K562 (cell line): ENCODE measurements at regions not wholly inside any gene's neighbourhood (a gene's known extent, or its start where the extent isn't known, plus 50 kb on each side); places are given as distances from the start of the nearest gene placed in this dataset.

ENCODE experiments used
- ATAC-seq: fragments of 200-7000 bp; cut with Tn5 transposase; 3 replicates; pipeline ENCODE4 v1.9.1; 2020; ENCODE audit warnings: moderate library complexity
- BruUV-seq: library from RNA; stranded (reverse); fragments of 400-500 nt; replicated peaks from 2 replicates; lab custom pipeline; 2021; lab: Mats Ljungman, UMichigan
- CTCF ChIA-PET: fragments of 300-600 bp; formaldehyde crosslinking; extraction: SDS; loops from one replicate; lab custom pipeline; 2021; ENCODE audit warnings: low intra/inter-chr PET ratio; lab: Yijun Ruan, JAX
- POLR2A ChIA-PET: fragments of 300-600, 350-650 bp; sonication (Branson Sonifier 250); formaldehyde crosslinking; extraction: SDS; loops from one replicate; lab custom pipeline; 2021; ENCODE audit warnings: antibody characterized with exemption, inconsistent platforms; lab: Yijun Ruan, JAX
- DNase-seq, 4 experiments: peaks; one replicate each; pipeline versions ENCODE4 v3.0.0 to v3.0.0-alpha.2; 2011 to 2018; ENCODE audit warnings: low spot score in 3 of 4, mixed read lengths in 3 of 4; ENCODE audit errors: extremely low read depth in 1 of 4
- FAIRE-seq: peaks from 2 replicates; lab custom pipeline; 2011; peaks lifted over from hg19 to GRCh38; lab: Jason Lieb, UNC
- H2AFZ ChIP-seq: 2 replicates; pipeline ENCODE4 v1.6.0; 2011; ENCODE audit warnings: low read depth, low read length, control low read depth, inconsistent platforms
- H3K27ac ChIP-seq: fragments of 200-600 bp; 3 replicates; pipeline ENCODE4 v1.8.0; 2011; ENCODE audit warnings: low read depth, mild to moderate bottlenecking, control low read depth, inconsistent platforms, low read length, moderate library complexity, mixed read lengths; ENCODE audit errors: extremely low read depth
- H3K27me3 ChIP-seq, 2 experiments: fragments of 300-600 bp in 1 of 2; 2 replicates in 1 of 2; 3 replicates in 1 of 2; pipeline versions ENCODE4 v1.6.0 to v1.8.0; 2011; ENCODE audit warnings: inconsistent platforms in 2 of 2, low read length in 2 of 2, mild to moderate bottlenecking in 1 of 2, mixed read lengths in 1 of 2, moderate library complexity in 1 of 2; ENCODE audit not compliant: control insufficient read depth in 2 of 2, insufficient read depth in 2 of 2
- H3K36me3 ChIP-seq: fragments of 300-600 bp; 3 replicates; pipeline ENCODE4 v1.8.0; 2011; ENCODE audit warnings: mild to moderate bottlenecking, low read length, inconsistent platforms; ENCODE audit not compliant: control insufficient read depth, insufficient read depth
- H3K4me1 ChIP-seq, 2 experiments: fragments of 200-600 bp in 1 of 2; replicated peaks in 1 of 2; 2 replicates in 1 of 2; 3 replicates in 1 of 2; pipeline versions ENCODE4 v1.5.1 to v1.8.0; 2011; ENCODE audit warnings: inconsistent platforms in 2 of 2, low read length in 2 of 2, mild to moderate bottlenecking in 1 of 2, mixed read lengths in 1 of 2, moderate library complexity in 1 of 2; ENCODE audit not compliant: control insufficient read depth in 2 of 2, insufficient read depth in 2 of 2
- H3K4me2 ChIP-seq: 2 replicates; pipeline ENCODE4 v1.6.1; 2011; ENCODE audit warnings: low read length, control low read depth, inconsistent platforms, mixed read lengths; ENCODE audit not compliant: insufficient read depth
- H3K4me3 ChIP-seq: fragments of 200-600 bp; sonication (generic), shearing (Covaris generic); 2 replicates; pipeline ENCODE4 v1.5.1; 2016; ENCODE audit warnings: control low read depth, inconsistent platforms
- H3K79me2 ChIP-seq: fragments of 200-600 bp; 3 replicates; pipeline ENCODE4 v1.8.0; 2011; ENCODE audit warnings: low read length, inconsistent platforms; ENCODE audit not compliant: control insufficient read depth, insufficient read depth
- H3K9ac ChIP-seq, 2 experiments: 2 replicates each; pipeline versions ENCODE4 v1.6.0 to v1.6.1; 2011; ENCODE audit warnings: low read depth in 2 of 2, low read length in 2 of 2, control low read depth in 1 of 2, inconsistent platforms in 1 of 2, mild to moderate bottlenecking in 1 of 2, mixed read lengths in 1 of 2; ENCODE audit not compliant: insufficient read depth in 1 of 2
- H3K9me1 ChIP-seq: one replicate; pipeline ENCODE4 v1.6.0; 2011; ENCODE audit warnings: inconsistent platforms, mild to moderate bottlenecking, low read length, moderate library complexity; ENCODE audit not compliant: control insufficient read depth, insufficient read depth
- H3K9me3 ChIP-seq: replicated peaks from 2 replicates; pipeline ENCODE4 v1.5.1; 2011; ENCODE audit warnings: low read depth, low read length, inconsistent platforms; ENCODE audit not compliant: control insufficient read depth, insufficient read depth
- H4K20me1 ChIP-seq: replicated peaks from 2 replicates; pipeline ENCODE4 v1.6.1; 2011; ENCODE audit warnings: low read length, inconsistent platforms, mixed read lengths; ENCODE audit not compliant: control insufficient read depth, insufficient read depth
- BCL6 ChIP-seq: fragments of 250-450 bp; sonication (Bioruptor Pico); IDR thresholded peaks from 2 replicates; pipeline ENCODE4 v1.4.0; 2020
- BCLAF1 ChIP-seq, 2 experiments: fragments of 450-650 bp in 1 of 2; IDR thresholded peaks; 2 replicates each; pipeline ENCODE4 v1.6.1; 2011 to 2017; ENCODE audit warnings: low read depth in 2 of 2, antibody characterized with exemption in 1 of 2, borderline replicate concordance in 1 of 2, low read length in 1 of 2, mild to moderate bottlenecking in 1 of 2, mixed read lengths in 1 of 2; ENCODE audit not compliant: control insufficient read depth in 1 of 2
- DPF2 ChIP-seq: fragments of 450-650 bp; IDR thresholded peaks from 2 replicates; pipeline ENCODE4 v1.6.1; 2016
- E2F5 ChIP-seq: sonication (generic); formaldehyde crosslinking; IDR thresholded peaks from 2 replicates; pipeline ENCODE4 v1.8.0; 2022; ENCODE audit warnings: mild to moderate bottlenecking, missing genetic modification reagents
- E2F6 ChIP-seq, 2 experiments: IDR thresholded peaks; 2 replicates each; pipeline ENCODE4 v1.6.1; 2011; ENCODE audit warnings: borderline replicate concordance in 1 of 2, control low read depth in 1 of 2, low read depth in 1 of 2, low read length in 1 of 2, mild to moderate bottlenecking in 1 of 2, mixed read lengths in 1 of 2, moderate library complexity in 1 of 2; ENCODE audit not compliant: insufficient read depth in 1 of 2, insufficient read length in 1 of 2, poor library complexity in 1 of 2, severe bottlenecking in 1 of 2; ENCODE audit errors: extremely low read depth in 1 of 2
- GABPB1 ChIP-seq: sonication (generic); formaldehyde crosslinking; IDR thresholded peaks from 2 replicates; pipeline ENCODE4 v1.8.0; 2022; ENCODE audit warnings: mild to moderate bottlenecking, missing genetic modification reagents
- JUND ChIP-seq, 2 experiments: IDR thresholded peaks; 2 replicates in 1 of 2; 3 replicates in 1 of 2; pipeline ENCODE4 v1.6.1; 2011; ENCODE audit warnings: borderline replicate concordance in 2 of 2, low read depth in 2 of 2, low read length in 2 of 2, improper control_type of control experiment in 1 of 2, missing biosample characterization in 1 of 2, missing genetic modification characterization in 1 of 2, missing genetic modification reagents in 1 of 2
- MBD2 ChIP-seq: sonication (generic); IDR thresholded peaks from 2 replicates; pipeline ENCODE4 v1.6.1; 2016; ENCODE audit warnings: low read depth, borderline replicate concordance
- NBN ChIP-seq: fragments of 450-650 bp; IDR thresholded peaks from 2 replicates; pipeline ENCODE4 v1.6.1; 2016; ENCODE audit warnings: low read depth, mild to moderate bottlenecking
- RFX7 ChIP-seq: fragments of 250-450 bp; sonication (Bioruptor Pico); IDR thresholded peaks from 2 replicates; pipeline ENCODE4 v1.5.1; 2021; ENCODE audit warnings: mild to moderate bottlenecking
- SIN3B ChIP-seq: fragments of 450-650 bp; IDR thresholded peaks from 2 replicates; pipeline ENCODE4 v1.6.1; 2017; ENCODE audit warnings: low read depth, mild to moderate bottlenecking, moderate library complexity
- ZNF197 ChIP-seq: fragments of 200-800 bp; sonication (Bioruptor generic); IDR thresholded peaks from 2 replicates; pipeline ENCODE4 v1.6.1; 2016; ENCODE audit warnings: low read depth, missing genetic modification characterization, missing compliant biosample characterization
- WGBS: fragments of 100-300 bp; shearing (Covaris generic); methylation state at CpG from one replicate; pipeline ENCODE4 v1.1.6; 2016; ENCODE audit warnings: low coverage, mixed read lengths; ENCODE audit not compliant: insufficient coverage; ENCODE audit errors: missing lambda C conversion rate; 5-methylcytosine and 5-hydroxymethylcytosine counted together
- in situ Hi-C: fragments of 300-500 bp; cut with MboI; formaldehyde crosslinking; loops from 4 replicates; pipeline ENCODE4 v1.15.0; 2018; ENCODE audit warnings: inconsistent platforms, mixed read lengths
- intact Hi-C: fragments of 100-400 bp; cut with micrococcal nuclease; formaldehyde crosslinking; loops from 2 replicates; pipeline ENCODE4 v1.14.2; 2022
- TF ChIP-seq, protein P1 (sequence below): fragments of 450-650 bp; IDR thresholded peaks from 2 replicates; pipeline ENCODE4 v1.6.1; 2017; ENCODE audit warnings: antibody characterized with exemption

DNA sequence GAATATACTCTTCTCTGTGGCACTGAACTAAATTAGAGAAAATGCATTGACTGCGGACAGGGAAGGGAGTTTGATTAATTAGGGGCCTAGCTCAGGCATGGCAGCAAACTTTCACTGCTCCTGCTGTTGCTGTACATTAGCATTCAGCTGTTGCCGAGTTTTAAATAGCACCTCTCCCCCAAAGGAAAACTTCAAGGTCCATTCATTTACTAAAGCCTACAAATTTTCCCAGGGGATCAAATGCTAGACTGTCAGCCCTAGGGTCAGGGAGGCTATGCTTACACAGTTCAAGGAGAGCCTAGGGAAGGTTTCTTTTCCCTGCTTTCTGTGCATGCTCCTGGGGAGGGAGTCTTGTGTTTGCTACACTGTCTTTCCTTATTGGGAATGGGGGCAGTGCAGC, 60.0 kb upstream of the GZMB start:
- CTCF ChIA-PET, result no interaction called here
- 44% methylated on average over 2 of the region's 2 CpGs for WGBS
- H3K9ac ChIP-seq, result no peak overlapping the region
- no peak overlapping the region for H3K27ac ChIP-seq
- H2AFZ ChIP-seq, result 0 out of 2 replicates have a peak overlapping the region, but pooled peaks have one; percentile 16
- no peaks in the 10 kb centered on the region for H3K79me2 ChIP-seq
- no peak overlapping the region for H3K4me3 ChIP-seq
- no peak overlapping the region for H3K4me2 ChIP-seq
- H3K9me1 ChIP-seq, result no peaks in the 10 kb centered on the region
- no peak for DNase-seq
- intact Hi-C loops (no loop called here), in situ Hi-C loops (loop anchor here (25.0 kb wide), 1 partner anchor 357 kb away; the partner anchor contains the start of genes ADCY4 and RIPK3)
- ATAC-seq, result no peak
- FAIRE-seq, result no peak
- no peaks in the 10 kb centered on the region for H3K36me3 ChIP-seq
- H4K20me1 ChIP-seq, result no peaks in the 10 kb centered on the region
- no peaks in the 10 kb centered on the region for H3K9me3 ChIP-seq
- peaks cover 0 to 4% of the 10 kb centered on the region in 2 experiments; a peak in 3 of 5 replicates for H3K4me1 ChIP-seq
- POLR2A ChIA-PET, result no interaction called here
- no TSS peak for BruUV-seq
- no peaks in the 10 kb centered on the region for H3K27me3 ChIP-seq
- TF ChIP-seq E2F5 (CRISPR knock-in tag) (no peak), RFX7 (CRISPR knock-in tag) (no peak), NBN (no peak), DPF2 (no peak), BCL6 (no peak), ZNF197 (CRISPR knock-in tag) (no peak), GABPB1 (CRISPR knock-in tag) (no peak), MBD2 (no peak), JUND (IDR thresholded peaks at IDR 0.05; ENCODE audit: borderline replicate concordance, low read depth, low read length) (no peak), JUND (tag; IDR thresholded peaks at IDR 0.05; ENCODE audit: borderline replicate concordance, low read depth, low read length) (no peak), E2F6 (IDR thresholded peaks at IDR 0.05; ENCODE audit: borderline replicate concordance in 1 of 2, extremely low read depth in 1 of 2, insufficient read depth in 1 of 2, insufficient read length in 1 of 2, low read depth in 1 of 2, low read length in 1 of 2, poor library complexity in 1 of 2, severe bottlenecking in 1 of 2) (no peak), SIN3B (no peak), BCLAF1 (IDR thresholded peaks at IDR 0.05; ENCODE audit: borderline replicate concordance in 1 of 2, control insufficient read depth in 1 of 2, low read depth in 2 of 2, low read length in 1 of 2) (no peak)
- TF ChIP-seq, protein P1, sequence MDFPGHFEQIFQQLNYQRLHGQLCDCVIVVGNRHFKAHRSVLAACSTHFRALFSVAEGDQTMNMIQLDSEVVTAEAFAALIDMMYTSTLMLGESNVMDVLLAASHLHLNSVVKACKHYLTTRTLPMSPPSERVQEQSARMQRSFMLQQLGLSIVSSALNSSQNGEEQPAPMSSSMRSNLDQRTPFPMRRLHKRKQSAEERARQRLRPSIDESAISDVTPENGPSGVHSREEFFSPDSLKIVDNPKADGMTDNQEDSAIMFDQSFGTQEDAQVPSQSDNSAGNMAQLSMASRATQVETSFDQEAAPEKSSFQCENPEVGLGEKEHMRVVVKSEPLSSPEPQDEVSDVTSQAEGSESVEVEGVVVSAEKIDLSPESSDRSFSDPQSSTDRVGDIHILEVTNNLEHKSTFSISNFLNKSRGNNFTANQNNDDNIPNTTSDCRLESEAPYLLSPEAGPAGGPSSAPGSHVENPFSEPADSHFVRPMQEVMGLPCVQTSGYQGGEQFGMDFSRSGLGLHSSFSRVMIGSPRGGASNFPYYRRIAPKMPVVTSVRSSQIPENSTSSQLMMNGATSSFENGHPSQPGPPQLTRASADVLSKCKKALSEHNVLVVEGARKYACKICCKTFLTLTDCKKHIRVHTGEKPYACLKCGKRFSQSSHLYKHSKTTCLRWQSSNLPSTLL, result no peak
